ENCODE measurements at regions not wholly inside any gene's neighbourhood (a gene's known extent, or its start where the extent isn't known, plus 50 kb on each side); places are given as distances from the start of the nearest gene placed in this dataset.
"Not testable (repeated sequence)": the region's sequence is repeated elsewhere in the genome, so short reads cannot be mapped to it uniquely, and the experiment has no call there.

- no peak for DNase-seq
These were observed 65.7 kb downstream of the SLITRK5 start for GRCh38 chr13:87736849-87737385.

GRCh38 chr13:87754097-87754496 is 82.9 kb downstream of the SLITRK5 start:
- DNase-seq: no peak

GRCh38 chr13:87769445-87769844 is 98.3 kb downstream of the SLITRK5 start:
- DNase-seq: no peak

GRCh38 chr13:87777387-87777786 is 106.2 kb downstream of the SLITRK5 start:
- no peak for DNase-seq

- DNase-seq: no peak
These were observed 107.0 kb downstream of the SLITRK5 start for GRCh38 chr13:87778128-87778527.

GRCh38 chr13:87779426-87779825 is 108.3 kb downstream of the SLITRK5 start:
- DNase-seq: no peak

- DNase-seq: no peak
These were observed 112.2 kb downstream of the SLITRK5 start for GRCh38 chr13:87783366-87783765.

- no peak for DNase-seq
These were observed 117.2 kb downstream of the SLITRK5 start for GRCh38 chr13:87788363-87788762.

GRCh38 chr13:87792878-87793277 is 121.7 kb downstream of the SLITRK5 start:
- DNase-seq: no peak

- DNase-seq: no peak
These were observed 127.4 kb downstream of the SLITRK5 start for GRCh38 chr13:87798536-87798935.

GRCh38 chr13:87810391-87810801 is 139.2 kb downstream of the SLITRK5 start:
- no peak for DNase-seq

GRCh38 chr13:87810920-87811344 is 139.8 kb downstream of the SLITRK5 start:
- DNase-seq: no peak

GRCh38 chr13:87814403-87814802 is 143.2 kb downstream of the SLITRK5 start:
- no peak for DNase-seq

- DNase-seq: no peak
These were observed 149.1 kb downstream of the SLITRK5 start for GRCh38 chr13:87820241-87820640.

- no peak for DNase-seq
These were observed 150.3 kb downstream of the SLITRK5 start for GRCh38 chr13:87821512-87821911.

GRCh38 chr13:87826301-87826700 is 155.1 kb downstream of the SLITRK5 start:
- DNase-seq: not testable (repeated sequence)

GRCh38 chr13:87827479-87827878 is 156.3 kb downstream of the SLITRK5 start:
- DNase-seq: no peak

GRCh38 chr13:87837522-87837921 is 166.4 kb downstream of the SLITRK5 start:
- DNase-seq: no peak

GRCh38 chr13:87837946-87838345 is 166.8 kb downstream of the SLITRK5 start:
- DNase-seq: no peak

- no peak for DNase-seq
These were observed 180.2 kb downstream of the SLITRK5 start for GRCh38 chr13:87851410-87851809.

- no peak for DNase-seq
These were observed 184.4 kb downstream of the SLITRK5 start for GRCh38 chr13:87855553-87855952.

- DNase-seq: no peak
These were observed 188.1 kb downstream of the SLITRK5 start for GRCh38 chr13:87859261-87859660.

- no peak for DNase-seq
These were observed 196.3 kb downstream of the SLITRK5 start for GRCh38 chr13:87867426-87867825.

- no peak for DNase-seq
These were observed 197.6 kb downstream of the SLITRK5 start for GRCh38 chr13:87868731-87869130.

GRCh38 chr13:87872813-87873212 is 201.6 kb downstream of the SLITRK5 start:
- DNase-seq: no peak

- DNase-seq: no peak
These were observed 206.3 kb downstream of the SLITRK5 start for GRCh38 chr13:87877477-87877876.

Measured in stimulated activated naive CD4-positive, alpha-beta T cell (primary cell).